ENCODE measurements at regions not wholly inside any gene's neighbourhood (a gene's known extent, or its start where the extent isn't known, plus 50 kb on each side); places are given as distances from the start of the nearest gene placed in this dataset.

GRCh38 chr6:3940703-3941102 lies 91.5 kb downstream of the FAM50B start:
- Histone ChIP-seq H3K9me3 (no peaks in the 10 kb centered on the region), H3K27me3 (peaks cover 35% of the 10 kb centered on the region), H3K36me3 (no peaks in the 10 kb centered on the region), H3K4me1 (peaks cover 0 to 5% (median 0%) of the 10 kb centered on the region in 4 donors), H3K4me3 (no peak overlapping the region), H3K27ac (no peak overlapping the region)
- TF ChIP-seq POLR2A (IDR thresholded peaks at IDR 0.05) = no peak
- no peak for TF ChIP-seq CTCF (IDR thresholded peaks at IDR 0.05)
- TF ChIP-seq POLR2AphosphoS5 (IDR thresholded peaks at IDR 0.05) = no peak
- TF ChIP-seq EP300 (IDR thresholded peaks at IDR 0.05; ENCODE audit: low read depth) = no peak
- DNase-seq = no peak
- intact Hi-C loops (cut with DNase I; ENCODE audit: low total_unique reads) = no loop called here
- in situ Hi-C loops (cut with MboI; ENCODE audit: low pct_ligation_motif_present in 1 of 4, low pct_unique_long_range_greater_than_20kb in 1 of 4, low sequenced_read_pairs in 3 of 4) = no loop called here
- WGBS, 2 donors (ENCODE audit: low coverage in 1 of 2) = 96% methylated on average over 5 of the region's 5 CpGs; no CpG with 5 or more reads in 1 of the 2 donors

- in situ Hi-C loops (cut with MboI; ENCODE audit: low pct_ligation_motif_present in 1 of 4, low pct_unique_long_range_greater_than_20kb in 1 of 4, low sequenced_read_pairs in 3 of 4) (no loop called here), intact Hi-C loops (cut with DNase I; ENCODE audit: low total_unique reads) (no loop called here)
- Histone ChIP-seq H3K36me3 (no peaks in the 10 kb centered on the region), H3K27me3 (peaks cover 35% of the 10 kb centered on the region), H3K4me1 (peaks cover 0 to 5% (median 0%) of the 10 kb centered on the region in 4 donors), H3K9me3 (no peaks in the 10 kb centered on the region), H3K4me3 (no peak overlapping the region), H3K27ac (no peak overlapping the region)
- TF ChIP-seq POLR2AphosphoS5 (IDR thresholded peaks at IDR 0.05) (no peak), EP300 (IDR thresholded peaks at IDR 0.05; ENCODE audit: low read depth) (no peak), CTCF (IDR thresholded peaks at IDR 0.05) (no peak), POLR2A (IDR thresholded peaks at IDR 0.05) (no peak)
- 39 to 53% methylated on average over 3 to 12 of the region's 12 CpGs for WGBS, 2 donors (ENCODE audit: low coverage in 1 of 2)
- no peak for DNase-seq
Measured at GRCh38 chr6:3943331-3943765, 94.2 kb downstream of the FAM50B start.

- intact Hi-C loops (cut with DNase I; ENCODE audit: low total_unique reads) (no loop called here), in situ Hi-C loops (cut with MboI; ENCODE audit: low pct_ligation_motif_present in 1 of 4, low pct_unique_long_range_greater_than_20kb in 1 of 4, low sequenced_read_pairs in 3 of 4) (no loop called here)
- Histone ChIP-seq H3K4me3 (no peak overlapping the region), H3K4me1 (peaks cover 0 to 5% (median 0%) of the 10 kb centered on the region in 4 donors), H3K36me3 (no peaks in the 10 kb centered on the region), H3K9me3 (no peaks in the 10 kb centered on the region), H3K27me3 (peaks cover 35% of the 10 kb centered on the region), H3K27ac (no peak overlapping the region)
- 76 to 91% methylated on average over 4 to 5 of the region's 5 CpGs for WGBS, 2 donors (ENCODE audit: low coverage in 1 of 2)
- TF ChIP-seq EP300 (IDR thresholded peaks at IDR 0.05; ENCODE audit: low read depth) = no peak
- no peak for TF ChIP-seq POLR2AphosphoS5 (IDR thresholded peaks at IDR 0.05)
- TF ChIP-seq CTCF (IDR thresholded peaks at IDR 0.05) = no peak
- TF ChIP-seq POLR2A (IDR thresholded peaks at IDR 0.05) = no peak
- no peak for DNase-seq
Measured at GRCh38 chr6:3944246-3944645, 95.1 kb downstream of the FAM50B start.

GRCh38 chr6:3946778-3947177 lies 97.6 kb downstream of the FAM50B start:
- 73 to 78% methylated on average over 9 to 12 of the region's 12 CpGs for WGBS, 2 donors (ENCODE audit: low coverage in 1 of 2)
- no peaks in the 10 kb centered on the region for H3K36me3 ChIP-seq
- intact Hi-C loops (cut with DNase I; ENCODE audit: low total_unique reads) (no loop called here), in situ Hi-C loops (cut with MboI; ENCODE audit: low pct_ligation_motif_present in 1 of 4, low pct_unique_long_range_greater_than_20kb in 1 of 4, low sequenced_read_pairs in 3 of 4) (no loop called here)
- no peaks in the 10 kb centered on the region for H3K9me3 ChIP-seq
- H3K27ac ChIP-seq = no peak overlapping the region
- peaks cover 0 to 5% (median 0%) of the 10 kb centered on the region in 4 donors for H3K4me1 ChIP-seq
- no peak overlapping the region for H3K4me3 ChIP-seq
- no peak for DNase-seq
- H3K27me3 ChIP-seq = peaks cover 27% of the 10 kb centered on the region
- TF ChIP-seq EP300 (IDR thresholded peaks at IDR 0.05; ENCODE audit: low read depth) (no peak), CTCF (IDR thresholded peaks at IDR 0.05) (no peak), POLR2AphosphoS5 (IDR thresholded peaks at IDR 0.05) (no peak), POLR2A (IDR thresholded peaks at IDR 0.05) (no peak)

All from transverse colon (tissue), 4 donors.